ENCODE measurements at regions not wholly inside any gene's neighbourhood (a gene's known extent, or its start where the extent isn't known, plus 50 kb on each side); places are given as distances from the start of the nearest gene placed in this dataset.

DNA sequence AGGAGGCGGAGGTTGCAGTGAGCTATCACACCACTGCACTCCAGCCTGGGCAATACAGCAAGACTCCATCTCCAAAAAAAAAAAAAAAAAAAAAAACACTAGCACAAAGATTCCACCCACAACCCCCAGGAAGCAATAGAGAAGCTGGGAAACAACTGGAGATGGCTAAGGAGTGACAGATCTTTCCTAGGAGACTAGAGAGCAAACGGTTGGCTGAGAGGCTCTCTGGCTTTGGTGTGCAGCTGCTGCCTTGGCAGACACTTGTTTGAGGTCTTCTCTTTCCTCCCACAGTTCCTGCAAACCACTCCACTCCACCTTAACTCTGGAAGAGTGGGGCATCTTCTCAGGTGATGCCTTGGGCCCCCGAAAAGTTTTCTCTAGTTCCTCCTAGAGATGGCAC lies 78.5 kb upstream of the LANCL2 start:
- Mint-ChIP-seq H3K27me3 (ENCODE audit: insufficient read depth, unreplicated experiment) (peaks cover 10% of the 10 kb centered on the region), H3K4me1 (ENCODE audit: low read depth, unreplicated experiment) (no peaks in the 10 kb centered on the region), H3K9me3 (ENCODE audit: unreplicated experiment) (no peaks in the 10 kb centered on the region), H3K36me3 (ENCODE audit: insufficient read depth, unreplicated experiment) (no peaks in the 10 kb centered on the region), H3K27ac (ENCODE audit: unreplicated experiment) (no peak overlapping the region), H3K4me3 (ENCODE audit: unreplicated experiment) (no peak overlapping the region)
- ChIA-PET POLR2A (no interaction called here), CTCF (interaction anchor here (0.6 kb wide), 1 partner anchor 981 kb away, joined by 3 read pairs; no protein-coding TSS in a partner anchor)
- BruUV-seq (replicated peaks) = no TSS peak
- no peak for DNase-seq
- H3K36me3 ChIP-seq (ENCODE audit: control insufficient read depth, insufficient read depth, low read length) = no peaks in the 10 kb centered on the region
- intact Hi-C loops (cut with micrococcal nuclease; ENCODE audit: unreplicated experiment) = no loop called here
- no peaks in the 10 kb centered on the region for H3K27me3 ChIP-seq (replicated peaks; ENCODE audit: control insufficient read depth, insufficient read depth, low read length)
- H3K4me1 ChIP-seq = no peaks in the 10 kb centered on the region
- TF ChIP-seq, protein P1, sequence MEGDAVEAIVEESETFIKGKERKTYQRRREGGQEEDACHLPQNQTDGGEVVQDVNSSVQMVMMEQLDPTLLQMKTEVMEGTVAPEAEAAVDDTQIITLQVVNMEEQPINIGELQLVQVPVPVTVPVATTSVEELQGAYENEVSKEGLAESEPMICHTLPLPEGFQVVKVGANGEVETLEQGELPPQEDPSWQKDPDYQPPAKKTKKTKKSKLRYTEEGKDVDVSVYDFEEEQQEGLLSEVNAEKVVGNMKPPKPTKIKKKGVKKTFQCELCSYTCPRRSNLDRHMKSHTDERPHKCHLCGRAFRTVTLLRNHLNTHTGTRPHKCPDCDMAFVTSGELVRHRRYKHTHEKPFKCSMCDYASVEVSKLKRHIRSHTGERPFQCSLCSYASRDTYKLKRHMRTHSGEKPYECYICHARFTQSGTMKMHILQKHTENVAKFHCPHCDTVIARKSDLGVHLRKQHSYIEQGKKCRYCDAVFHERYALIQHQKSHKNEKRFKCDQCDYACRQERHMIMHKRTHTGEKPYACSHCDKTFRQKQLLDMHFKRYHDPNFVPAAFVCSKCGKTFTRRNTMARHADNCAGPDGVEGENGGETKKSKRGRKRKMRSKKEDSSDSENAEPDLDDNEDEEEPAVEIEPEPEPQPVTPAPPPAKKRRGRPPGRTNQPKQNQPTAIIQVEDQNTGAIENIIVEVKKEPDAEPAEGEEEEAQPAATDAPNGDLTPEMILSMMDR (IDR thresholded peaks at IDR 0.05; ENCODE audit: insufficient read depth in 1 of 2, low read depth in 1 of 2, low read length in 1 of 2, severe bottlenecking in 1 of 2, unreplicated experiment in 1 of 2) = no peak
- H3K4me3 ChIP-seq (ENCODE audit: low read depth, low read length) = no peak overlapping the region
- H3K9me3 ChIP-seq = no peaks in the 10 kb centered on the region

DNA sequence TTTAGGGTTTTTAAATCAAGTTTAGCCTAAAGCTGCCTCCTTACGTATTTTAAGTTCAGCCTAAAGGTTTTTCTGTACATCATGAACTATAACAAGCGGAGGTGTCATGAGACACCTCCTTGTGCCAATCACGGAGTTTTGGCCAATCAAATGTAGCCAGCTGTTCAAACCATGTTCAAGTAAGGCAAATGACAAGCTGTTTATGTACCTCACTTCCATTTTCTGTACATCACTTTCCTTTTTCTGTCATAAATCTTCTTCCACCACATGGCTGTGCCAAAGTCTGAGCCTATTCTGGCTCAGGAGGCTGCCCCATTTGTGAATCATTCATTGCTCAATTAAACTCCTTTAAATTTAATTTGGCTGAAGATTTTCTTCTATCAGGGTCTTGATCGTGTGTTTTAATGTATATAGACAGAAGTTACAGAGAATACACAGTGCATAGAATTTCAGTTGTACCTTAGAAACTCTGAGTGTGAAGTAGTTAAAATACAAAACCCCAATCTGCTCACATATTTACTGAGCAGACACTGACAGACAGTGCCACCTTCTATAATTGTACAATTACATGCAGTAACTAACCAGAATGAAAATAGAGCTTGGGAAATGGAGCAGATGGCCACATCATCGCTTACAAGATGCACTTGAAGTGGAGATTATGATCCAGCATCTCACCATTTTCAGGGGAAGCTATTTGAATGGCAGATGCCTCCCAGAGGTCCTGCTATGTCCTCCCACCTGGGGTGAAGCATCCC lies 76.9 kb upstream of the LANCL2 start:
- DNase-seq = no peak
- TF ChIP-seq, protein P1 (IDR thresholded peaks at IDR 0.05; ENCODE audit: insufficient read depth in 1 of 2, low read depth in 1 of 2, low read length in 1 of 2, severe bottlenecking in 1 of 2, unreplicated experiment in 1 of 2) = no peak
- Histone ChIP-seq H3K27me3 (replicated peaks; ENCODE audit: control insufficient read depth, insufficient read depth, low read length) (no peaks in the 10 kb centered on the region), H3K4me1 (no peaks in the 10 kb centered on the region), H3K9me3 (no peaks in the 10 kb centered on the region), H3K4me3 (ENCODE audit: low read depth, low read length) (no peak overlapping the region), H3K36me3 (ENCODE audit: control insufficient read depth, insufficient read depth, low read length) (no peaks in the 10 kb centered on the region)
- BruUV-seq (replicated peaks) = no TSS peak
- ChIA-PET POLR2A (interaction anchor here (1.2 kb wide), 1 partner anchor 77 kb away, joined by 3 read pairs; no protein-coding TSS in a partner anchor), CTCF (no interaction called here)
- no peaks in the 10 kb centered on the region for H3K4me1 Mint-ChIP-seq (ENCODE audit: low read depth, unreplicated experiment)
- peaks cover 15% of the 10 kb centered on the region for H3K27me3 Mint-ChIP-seq (ENCODE audit: insufficient read depth, unreplicated experiment)
- intact Hi-C loops (cut with micrococcal nuclease; ENCODE audit: unreplicated experiment) = no loop called here
- H3K36me3 Mint-ChIP-seq (ENCODE audit: insufficient read depth, unreplicated experiment) = no peaks in the 10 kb centered on the region
- H3K9me3 Mint-ChIP-seq (ENCODE audit: unreplicated experiment) = no peaks in the 10 kb centered on the region
- no peak overlapping the region for H3K4me3 Mint-ChIP-seq (ENCODE audit: unreplicated experiment)
- no peak overlapping the region for H3K27ac Mint-ChIP-seq (ENCODE audit: unreplicated experiment)

DNA sequence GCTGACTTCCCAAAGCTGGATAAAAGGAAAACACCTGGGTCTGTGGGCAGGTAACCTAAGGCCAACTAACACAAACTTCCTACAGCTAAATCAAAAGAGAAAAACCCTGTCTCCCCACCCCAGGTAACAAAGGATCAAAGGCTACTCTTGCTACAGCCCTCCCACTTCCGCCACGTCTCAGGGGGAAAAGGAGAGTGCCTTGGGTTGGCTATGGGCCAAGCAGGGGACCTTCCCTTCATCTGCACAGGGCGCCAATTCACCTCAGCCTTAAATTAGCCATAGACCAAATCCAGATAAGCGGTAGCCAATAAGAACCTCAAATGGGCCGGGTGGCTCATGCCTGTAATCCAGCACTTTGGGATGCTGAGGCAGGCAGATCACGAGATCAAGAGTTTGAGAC lies 69.1 kb upstream of the LANCL2 start:
- intact Hi-C loops (cut with micrococcal nuclease; ENCODE audit: unreplicated experiment) = no loop called here
- H3K4me1 ChIP-seq = no peaks in the 10 kb centered on the region
- Mint-ChIP-seq H3K27ac (ENCODE audit: unreplicated experiment) (no peak overlapping the region), H3K9me3 (ENCODE audit: unreplicated experiment) (no peaks in the 10 kb centered on the region), H3K27me3 (ENCODE audit: insufficient read depth, unreplicated experiment) (peaks cover 9% of the 10 kb centered on the region), H3K4me3 (ENCODE audit: unreplicated experiment) (no peak overlapping the region), H3K4me1 (ENCODE audit: low read depth, unreplicated experiment) (no peaks in the 10 kb centered on the region), H3K36me3 (ENCODE audit: insufficient read depth, unreplicated experiment) (no peaks in the 10 kb centered on the region)
- CTCF ChIA-PET = interaction anchor here (0.5 to 0.7 kb wide), 2 partner anchors 10 to 525 kb away, joined by 3 read pairs; no protein-coding TSS in a partner anchor
- H3K4me3 ChIP-seq (ENCODE audit: low read depth, low read length) = no peak overlapping the region
- POLR2A ChIA-PET = no interaction called here
- no TSS peak for BruUV-seq (replicated peaks)
- TF ChIP-seq, protein P1 (IDR thresholded peaks at IDR 0.05; ENCODE audit: insufficient read depth in 1 of 2, low read depth in 1 of 2, low read length in 1 of 2, severe bottlenecking in 1 of 2, unreplicated experiment in 1 of 2) = no peak
- H3K36me3 ChIP-seq (ENCODE audit: control insufficient read depth, insufficient read depth, low read length) = no peaks in the 10 kb centered on the region
- H3K27me3 ChIP-seq (replicated peaks; ENCODE audit: control insufficient read depth, insufficient read depth, low read length) = no peaks in the 10 kb centered on the region
- no peak for DNase-seq
- no peaks in the 10 kb centered on the region for H3K9me3 ChIP-seq

All from Caco-2 (cell line).